Chondrocyte (in vitro differentiated cells): ENCODE measurements at regions not wholly inside any gene's neighbourhood (a gene's known extent, or its start where the extent isn't known, plus 50 kb on each side); places are given as distances from the start of the nearest gene placed in this dataset.

ENCODE experiments used
- DNase-seq: peaks from one replicate; pipeline ENCODE4 v3.0.0; 2021; ENCODE audit warnings: mixed read lengths, low spot score
- H3K27ac Mint-ChIP-seq: one replicate; pipeline ENCODE4 v1.8.0; 2021; ENCODE audit warnings: mild to moderate bottlenecking, moderate library complexity, mixed read lengths; ENCODE audit not compliant: unreplicated experiment
- H3K27me3 Mint-ChIP-seq: 2 replicates; pipeline ENCODE4 v1.8.0; 2021; ENCODE audit warnings: low read depth, mixed read lengths
- H3K36me3 Mint-ChIP-seq: 2 replicates; pipeline ENCODE4 v1.8.0; 2021; ENCODE audit warnings: low read depth, mixed read lengths
- H3K4me1 Mint-ChIP-seq: 2 replicates; pipeline ENCODE4 v1.8.0; 2021; ENCODE audit warnings: low read depth, mild to moderate bottlenecking, mixed read lengths
- H3K4me3 Mint-ChIP-seq: one replicate; pipeline ENCODE4 v1.8.0; 2021; ENCODE audit warnings: mild to moderate bottlenecking, moderate library complexity, mixed read lengths; ENCODE audit not compliant: unreplicated experiment
- H3K9me3 Mint-ChIP-seq: 2 replicates; pipeline ENCODE4 v1.8.0; 2021; ENCODE audit warnings: low read depth, mixed read lengths
- TF ChIP-seq, protein P1 (sequence below): fragments of 200-600 bp; sonication (generic); IDR thresholded peaks from 2 replicates; pipeline ENCODE4 v1.5.0; 2021; ENCODE audit warnings: antibody characterized with exemption, mild to moderate bottlenecking, moderate library complexity

DNA sequence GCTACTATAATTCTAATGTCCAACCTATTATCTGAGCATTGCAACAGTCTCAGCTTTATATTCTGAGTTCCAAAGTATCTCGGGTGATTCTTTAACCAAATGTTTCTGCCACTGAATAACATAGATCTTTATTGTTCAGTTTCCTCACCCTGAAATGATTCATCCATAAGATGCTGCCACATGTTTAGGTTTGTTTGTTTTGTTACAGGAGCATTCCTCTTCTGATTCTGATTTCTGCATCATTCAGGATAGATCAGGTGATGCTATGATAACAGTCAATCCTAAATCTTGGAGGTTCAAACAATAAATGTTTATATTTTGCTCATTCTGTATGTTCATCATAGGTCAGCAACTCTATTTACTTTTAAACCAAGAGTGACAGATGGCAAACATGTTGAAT, 927.6 kb downstream of the PCDH7 start:
- DNase-seq = no peak
- H3K36me3 Mint-ChIP-seq = no peaks in the 10 kb centered on the region
- peaks cover 6% of the 10 kb centered on the region for H3K9me3 Mint-ChIP-seq
- no peaks in the 10 kb centered on the region for H3K27me3 Mint-ChIP-seq
- H3K4me1 Mint-ChIP-seq = no peaks in the 10 kb centered on the region
- TF ChIP-seq, protein P1, sequence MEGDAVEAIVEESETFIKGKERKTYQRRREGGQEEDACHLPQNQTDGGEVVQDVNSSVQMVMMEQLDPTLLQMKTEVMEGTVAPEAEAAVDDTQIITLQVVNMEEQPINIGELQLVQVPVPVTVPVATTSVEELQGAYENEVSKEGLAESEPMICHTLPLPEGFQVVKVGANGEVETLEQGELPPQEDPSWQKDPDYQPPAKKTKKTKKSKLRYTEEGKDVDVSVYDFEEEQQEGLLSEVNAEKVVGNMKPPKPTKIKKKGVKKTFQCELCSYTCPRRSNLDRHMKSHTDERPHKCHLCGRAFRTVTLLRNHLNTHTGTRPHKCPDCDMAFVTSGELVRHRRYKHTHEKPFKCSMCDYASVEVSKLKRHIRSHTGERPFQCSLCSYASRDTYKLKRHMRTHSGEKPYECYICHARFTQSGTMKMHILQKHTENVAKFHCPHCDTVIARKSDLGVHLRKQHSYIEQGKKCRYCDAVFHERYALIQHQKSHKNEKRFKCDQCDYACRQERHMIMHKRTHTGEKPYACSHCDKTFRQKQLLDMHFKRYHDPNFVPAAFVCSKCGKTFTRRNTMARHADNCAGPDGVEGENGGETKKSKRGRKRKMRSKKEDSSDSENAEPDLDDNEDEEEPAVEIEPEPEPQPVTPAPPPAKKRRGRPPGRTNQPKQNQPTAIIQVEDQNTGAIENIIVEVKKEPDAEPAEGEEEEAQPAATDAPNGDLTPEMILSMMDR = no peak
- H3K4me3 Mint-ChIP-seq = no peak overlapping the region
- H3K27ac Mint-ChIP-seq = no peak overlapping the region

- Mint-ChIP-seq H3K36me3 (no peaks in the 10 kb centered on the region), H3K27ac (no peak overlapping the region), H3K27me3 (no peaks in the 10 kb centered on the region), H3K9me3 (peaks cover 8% of the 10 kb centered on the region), H3K4me3 (no peak overlapping the region), H3K4me1 (no peaks in the 10 kb centered on the region)
- DNase-seq = no peak
- TF ChIP-seq, protein P1 = no peak
These were observed 929.7 kb downstream of the PCDH7 start for GRCh38 chr4:31649878-31650277.

DNA sequence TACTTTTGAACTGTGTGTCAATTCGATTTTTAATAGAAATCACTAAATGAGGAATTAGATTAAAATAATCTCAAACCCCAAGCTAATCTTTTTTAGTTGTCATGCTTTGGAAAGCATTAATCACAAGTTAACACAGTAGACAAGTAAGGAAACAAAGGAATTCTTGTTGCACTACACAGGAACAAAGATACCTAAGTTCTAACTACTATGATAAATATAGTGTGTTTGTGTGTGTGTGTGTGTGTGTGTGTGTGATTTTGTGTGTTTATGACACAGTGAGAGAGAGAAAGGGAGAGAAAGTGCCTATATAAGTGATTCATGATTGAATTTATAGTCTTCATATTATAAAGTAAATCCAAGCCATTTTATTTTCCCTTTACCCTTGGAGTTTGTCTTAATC, 931.4 kb downstream of the PCDH7 start:
- no peaks in the 10 kb centered on the region for H3K36me3 Mint-ChIP-seq
- no peak for DNase-seq
- H3K9me3 Mint-ChIP-seq = peaks cover 8% of the 10 kb centered on the region
- H3K4me1 Mint-ChIP-seq = peaks cover 5% of the 10 kb centered on the region
- no peak overlapping the region for H3K4me3 Mint-ChIP-seq
- no peaks in the 10 kb centered on the region for H3K27me3 Mint-ChIP-seq
- TF ChIP-seq, protein P1 = no peak
- H3K27ac Mint-ChIP-seq = no peak overlapping the region

DNA sequence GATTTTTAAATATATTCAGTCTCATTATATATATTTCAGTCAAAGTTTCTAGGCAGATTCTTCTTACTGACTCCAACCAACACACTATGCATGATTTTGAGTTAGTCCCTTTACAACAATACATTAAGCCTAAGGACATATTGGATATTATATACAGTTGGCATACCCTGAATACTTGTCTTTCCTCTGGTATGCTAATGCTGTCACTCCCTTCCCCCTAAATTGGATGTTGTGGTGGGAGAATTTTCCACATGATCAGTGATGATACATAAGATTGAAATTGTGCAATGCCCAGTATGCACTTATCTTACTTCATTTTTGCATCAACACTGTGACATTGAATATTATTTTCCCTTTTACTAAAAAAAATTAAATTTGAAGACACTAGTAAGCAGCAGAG, 935.2 kb downstream of the PCDH7 start:
- H3K36me3 Mint-ChIP-seq = no peaks in the 10 kb centered on the region
- no peak overlapping the region for H3K4me3 Mint-ChIP-seq
- DNase-seq = no peak
- H3K9me3 Mint-ChIP-seq = peaks cover 8% of the 10 kb centered on the region
- no peak overlapping the region for H3K27ac Mint-ChIP-seq
- TF ChIP-seq, protein P1 = no peak
- peaks cover 5% of the 10 kb centered on the region for H3K4me1 Mint-ChIP-seq
- no peaks in the 10 kb centered on the region for H3K27me3 Mint-ChIP-seq

DNA sequence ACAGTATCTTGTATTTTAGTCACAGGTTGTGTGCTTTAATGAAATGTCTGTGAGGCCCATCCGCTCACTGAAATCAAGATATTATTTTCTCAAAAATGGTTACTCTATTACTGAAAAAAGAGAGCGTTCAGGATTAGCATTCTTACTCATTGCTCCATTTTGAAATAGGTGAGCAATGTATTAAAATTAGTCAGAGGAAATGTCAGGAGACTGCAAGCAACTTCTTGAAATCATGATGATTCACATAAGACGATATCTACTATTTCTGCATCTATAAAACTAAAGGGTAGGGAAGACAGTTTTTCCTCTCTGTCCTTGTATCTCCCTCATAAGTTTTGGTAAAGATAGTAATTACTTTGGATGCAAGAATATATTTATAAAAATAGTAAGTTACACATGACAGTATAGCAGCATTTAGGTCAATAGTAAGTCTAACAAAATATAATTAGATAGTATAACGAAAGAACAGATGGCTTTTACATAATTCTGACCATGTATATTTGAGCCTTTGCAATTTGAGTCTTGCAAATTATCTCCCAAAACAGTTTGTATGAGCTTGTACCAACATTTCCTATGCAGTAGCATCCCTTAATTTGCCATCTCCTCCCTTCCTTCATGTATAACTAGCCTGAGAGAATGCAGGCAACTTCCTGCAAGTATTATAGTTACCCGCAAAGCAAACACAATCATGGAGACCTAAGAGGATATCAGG, 937.8 kb downstream of the PCDH7 start:
- TF ChIP-seq, protein P1 = no peak
- H3K4me1 Mint-ChIP-seq = peaks cover 5% of the 10 kb centered on the region
- H3K9me3 Mint-ChIP-seq = peaks cover under 1% of the 10 kb centered on the region
- H3K36me3 Mint-ChIP-seq = no peaks in the 10 kb centered on the region
- H3K27me3 Mint-ChIP-seq = no peaks in the 10 kb centered on the region
- H3K27ac Mint-ChIP-seq = no peak overlapping the region
- DNase-seq = no peak
- H3K4me3 Mint-ChIP-seq = no peak overlapping the region
